Pancreas (tissue), 10 donors: ENCODE measurements at regions not wholly inside any gene's neighbourhood (a gene's known extent, or its start where the extent isn't known, plus 50 kb on each side); places are given as distances from the start of the nearest gene placed in this dataset.

Experiments used
- ATAC-seq, 4 donors: fragments of 200-7000 bp; cut with Tn5 transposase; one replicate each; pipeline versions ENCODE4 v1.8.0 to v1.9.1; 2020; ENCODE audit warnings: mild to moderate bottlenecking in 4 of 4, moderate library complexity in 4 of 4
- DNase-seq, 6 donors: peaks; one replicate each; pipeline ENCODE4 v3.0.0-alpha.2; 2020
- FAIRE-seq: peaks from 2 replicates; lab custom pipeline; 2012; peaks lifted over from hg19 to GRCh38; lab: Jason Lieb, UNC
- H3K27ac ChIP-seq, 4 donors: fragments of 200-600 bp; sonication (generic); 1 replicate in 3 of 4; 2 replicates in 1 of 4; pipeline versions ENCODE4 v1.5.0 to v1.8.0; 2020
- H3K27me3 ChIP-seq, 4 donors: fragments of 200-600 bp; one replicate each; pipeline ENCODE4 v1.8.0; 2021
- H3K36me3 ChIP-seq, 3 donors: fragments of 200-600 bp; sonication (generic) in 1 of 3; one replicate each; pipeline versions ENCODE4 v1.5.0 to v1.8.0; 2020 to 2021
- H3K4me1 ChIP-seq, 3 donors: fragments of 200-600 bp; one replicate each; pipeline ENCODE4 v1.8.0; 2021
- H3K4me3 ChIP-seq, 4 donors: fragments of 200-600 bp; sonication (generic) in 2 of 4; one replicate each; pipeline versions ENCODE4 v1.5.0 to v1.8.0; 2020 to 2021
- H3K9me3 ChIP-seq, 4 donors: fragments of 200-600 bp; one replicate each; pipeline ENCODE4 v1.8.0; 2021
- WGBS, 2 donors: extraction: QIAGEN DNeasy Blood & Tissue Kit; methylation state at CpG; one replicate each; pipeline ENCODE4 v1.1.7; 2013; 5-methylcytosine and 5-hydroxymethylcytosine counted together
- intact Hi-C, 3 donors: fragments of 100-400 bp; cut with DNase I; formaldehyde crosslinking; loops; one replicate each; pipeline versions ENCODE4 v1.11.1 to v1.14.2; 2022
- TF ChIP-seq, protein P1 (sequence below), 4 donors: fragments of 200-600 bp; sonication (generic) in 3 of 4; IDR thresholded peaks; one replicate each; pipeline versions ENCODE4 v1.5.0 to v1.8.0; 2021; ENCODE audit warnings: antibody characterized with exemption in 4 of 4
- donor health status: healthy with polysubstance abuse.
- donor health status: DM: no; HTN: no; CAD: no; lungs with moderate emphysema.
- donor health status: DM: no; HTN: no; CAD: no.
- donor health status: control.
- donor health status: control.
- donor health status: Bipolar disorder and iron deficiency.
- donor health status: DM: yes; HTN: yes; CAD: no.
- donor health status: DM: no; HTN: no; CAD: no.
- donor health status: DM: no; HTN: no; CAD: no.
- donor health status: DM: yes; HTN: yes; CAD: no.

GRCh38 chr21:28160378-28160777 lies 832.3 kb downstream of the LTN1 start:
- H3K4me1 ChIP-seq = no peaks in the 10 kb centered on the region
- no peaks in the 10 kb centered on the region for H3K36me3 ChIP-seq
- peak in 1 of 4 donors; percentile 16 for ATAC-seq
- no peaks in the 10 kb centered on the region for H3K9me3 ChIP-seq
- 77 to 86% methylated on average over 3 of the region's 3 CpGs for WGBS, 2 donors
- TF ChIP-seq, protein P1, sequence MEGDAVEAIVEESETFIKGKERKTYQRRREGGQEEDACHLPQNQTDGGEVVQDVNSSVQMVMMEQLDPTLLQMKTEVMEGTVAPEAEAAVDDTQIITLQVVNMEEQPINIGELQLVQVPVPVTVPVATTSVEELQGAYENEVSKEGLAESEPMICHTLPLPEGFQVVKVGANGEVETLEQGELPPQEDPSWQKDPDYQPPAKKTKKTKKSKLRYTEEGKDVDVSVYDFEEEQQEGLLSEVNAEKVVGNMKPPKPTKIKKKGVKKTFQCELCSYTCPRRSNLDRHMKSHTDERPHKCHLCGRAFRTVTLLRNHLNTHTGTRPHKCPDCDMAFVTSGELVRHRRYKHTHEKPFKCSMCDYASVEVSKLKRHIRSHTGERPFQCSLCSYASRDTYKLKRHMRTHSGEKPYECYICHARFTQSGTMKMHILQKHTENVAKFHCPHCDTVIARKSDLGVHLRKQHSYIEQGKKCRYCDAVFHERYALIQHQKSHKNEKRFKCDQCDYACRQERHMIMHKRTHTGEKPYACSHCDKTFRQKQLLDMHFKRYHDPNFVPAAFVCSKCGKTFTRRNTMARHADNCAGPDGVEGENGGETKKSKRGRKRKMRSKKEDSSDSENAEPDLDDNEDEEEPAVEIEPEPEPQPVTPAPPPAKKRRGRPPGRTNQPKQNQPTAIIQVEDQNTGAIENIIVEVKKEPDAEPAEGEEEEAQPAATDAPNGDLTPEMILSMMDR (IDR thresholded peaks at IDR 0.05) = no peak
- intact Hi-C loops = no loop called here
- no peak for FAIRE-seq
- H3K4me3 ChIP-seq = no peak overlapping the region
- DNase-seq = no peak
- H3K27ac ChIP-seq = no peak overlapping the region
- no peaks in the 10 kb centered on the region for H3K27me3 ChIP-seq

DNA sequence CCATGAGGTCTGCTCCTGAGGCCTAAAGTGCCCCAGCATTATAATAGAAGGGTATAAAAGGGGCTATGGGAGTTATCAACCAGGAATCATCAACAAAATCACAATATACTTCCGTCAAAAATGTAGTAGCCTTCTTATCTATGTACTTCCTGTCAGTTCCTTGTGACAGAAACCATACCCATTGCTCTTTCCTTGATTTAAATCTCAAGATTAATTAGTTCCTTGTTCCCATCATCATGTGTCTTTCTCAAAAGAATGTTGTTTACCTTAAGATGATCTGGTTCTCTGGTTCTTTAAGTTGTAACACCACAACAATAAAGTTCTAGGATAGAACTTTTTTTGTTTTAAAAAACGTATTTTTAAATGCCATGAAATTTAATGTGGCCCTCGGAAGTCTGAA lies 833.3 kb downstream of the LTN1 start:
- DNase-seq (no peak), ATAC-seq (no peak), FAIRE-seq (no peak)
- Histone ChIP-seq H3K27me3 (no peaks in the 10 kb centered on the region), H3K36me3 (no peaks in the 10 kb centered on the region), H3K9me3 (no peaks in the 10 kb centered on the region), H3K27ac (no peak overlapping the region), H3K4me1 (no peaks in the 10 kb centered on the region), H3K4me3 (no peak overlapping the region)
- 66 to 71% methylated on average over 3 of the region's 3 CpGs for WGBS, 2 donors
- TF ChIP-seq, protein P1 (IDR thresholded peaks at IDR 0.05) = no peak
- intact Hi-C loops = no loop called here

GRCh38 chr21:28156590-28156989 lies 836.1 kb downstream of the LTN1 start:
- H3K36me3 ChIP-seq = no peaks in the 10 kb centered on the region
- H3K4me3 ChIP-seq = no peak overlapping the region
- ATAC-seq (no peak), FAIRE-seq (no peak), DNase-seq (no peak)
- TF ChIP-seq, protein P1 (IDR thresholded peaks at IDR 0.05) = no peak
- intact Hi-C loops = no loop called here
- no peaks in the 10 kb centered on the region for H3K4me1 ChIP-seq
- H3K27ac ChIP-seq = no peak overlapping the region
- no peaks in the 10 kb centered on the region for H3K27me3 ChIP-seq
- H3K9me3 ChIP-seq = no peaks in the 10 kb centered on the region
- 82 to 86% methylated on average over 6 of the region's 6 CpGs for WGBS, 2 donors

DNA sequence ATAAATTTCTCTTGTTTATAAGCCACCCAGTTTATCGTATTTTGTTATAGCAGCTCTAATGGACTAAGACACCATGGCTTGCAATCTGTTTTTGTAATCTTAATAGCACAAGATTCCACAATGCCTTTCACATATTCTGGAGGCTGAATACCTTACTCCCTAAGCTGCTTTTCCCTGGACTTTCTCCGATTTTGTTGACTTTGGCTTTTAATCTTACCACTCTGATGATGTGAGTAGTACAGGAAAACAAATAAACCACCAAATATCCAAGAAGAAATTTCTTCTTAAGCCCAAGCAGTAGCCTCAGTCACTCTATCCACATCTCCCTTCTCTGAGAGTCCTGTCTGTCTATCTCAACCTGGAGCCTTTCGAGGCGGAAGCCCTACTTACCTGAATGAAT lies 838.6 kb downstream of the LTN1 start:
- ATAC-seq (no peak), FAIRE-seq (no peak), DNase-seq (no peak)
- Histone ChIP-seq H3K4me1 (no peaks in the 10 kb centered on the region), H3K9me3 (no peaks in the 10 kb centered on the region), H3K27me3 (no peaks in the 10 kb centered on the region), H3K36me3 (no peaks in the 10 kb centered on the region), H3K4me3 (no peak overlapping the region), H3K27ac (no peak overlapping the region)
- intact Hi-C loops = no loop called here
- WGBS, 2 donors = 63 to 83% methylated on average over 4 of the region's 4 CpGs
- TF ChIP-seq, protein P1 (IDR thresholded peaks at IDR 0.05) = no peak

DNA sequence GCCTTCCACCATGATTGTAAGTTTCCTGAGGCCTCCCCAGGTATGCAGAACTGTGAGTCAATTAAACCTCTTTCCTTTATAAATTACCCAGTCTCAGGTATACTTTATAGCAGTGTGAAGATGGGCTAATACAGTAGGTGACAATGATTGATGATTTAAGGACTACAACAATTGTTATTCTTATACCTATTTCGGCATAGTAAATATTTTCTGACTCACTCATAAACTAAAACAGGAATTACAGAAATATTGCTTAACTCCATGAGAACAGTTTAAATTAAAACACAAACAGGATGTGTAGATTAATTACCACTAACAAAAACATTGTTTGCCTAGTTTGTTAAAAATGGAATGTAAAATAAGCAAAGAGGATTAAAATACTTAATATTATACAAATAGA lies 839.9 kb downstream of the LTN1 start:
- WGBS, 2 donors = 79 to 81% methylated on average over 1 of the region's 1 CpG
- TF ChIP-seq, protein P1 (IDR thresholded peaks at IDR 0.05) = no peak
- FAIRE-seq = no peak
- no peak for DNase-seq
- peaks cover 7 to 10% (median 7%) of the 10 kb centered on the region in 3 donors for H3K4me1 ChIP-seq
- ATAC-seq = no peak
- H3K36me3 ChIP-seq = no peaks in the 10 kb centered on the region
- no peak overlapping the region for H3K27ac ChIP-seq
- H3K27me3 ChIP-seq = no peaks in the 10 kb centered on the region
- H3K4me3 ChIP-seq = no peak overlapping the region
- no peaks in the 10 kb centered on the region for H3K9me3 ChIP-seq
- intact Hi-C loops = no loop called here
